NT2/D1 (cell line): ENCODE measurements at regions not wholly inside any gene's neighbourhood (a gene's known extent, or its start where the extent isn't known, plus 50 kb on each side); places are given as distances from the start of the nearest gene placed in this dataset.

Experiments
- SUZ12 ChIP-seq: IDR thresholded peaks from 2 replicates; pipeline ENCODE4 v1.6.1; 2011; ENCODE audit not compliant: insufficient read length, insufficient read depth; ENCODE audit errors: extremely low read depth
- YY1 ChIP-seq: IDR thresholded peaks from 2 replicates; pipeline ENCODE4 v1.6.1; 2011; ENCODE audit not compliant: insufficient read length, insufficient read depth

GRCh38 chr2:146374505-146374904, 1470.3 kb upstream of the ACVR2A start:
- TF ChIP-seq YY1 (no peak), SUZ12 (no peak)
